HL-60 (cell line): ENCODE measurements at regions not wholly inside any gene's neighbourhood (a gene's known extent, or its start where the extent isn't known, plus 50 kb on each side); places are given as distances from the start of the nearest gene placed in this dataset.

Experiments used
- TF ChIP-seq, protein P1 (sequence below): IDR thresholded peaks from one replicate; pipeline ENCODE4 v1.5.1; 2011; ENCODE audit warnings: low read length, control low read depth, inconsistent platforms; ENCODE audit not compliant: insufficient read depth
- TF ChIP-seq, protein P2 (sequence below): IDR thresholded peaks from 2 replicates; pipeline ENCODE4 v1.6.1; 2012; ENCODE audit warnings: low read depth; ENCODE audit not compliant: insufficient replicate concordance

DNA sequence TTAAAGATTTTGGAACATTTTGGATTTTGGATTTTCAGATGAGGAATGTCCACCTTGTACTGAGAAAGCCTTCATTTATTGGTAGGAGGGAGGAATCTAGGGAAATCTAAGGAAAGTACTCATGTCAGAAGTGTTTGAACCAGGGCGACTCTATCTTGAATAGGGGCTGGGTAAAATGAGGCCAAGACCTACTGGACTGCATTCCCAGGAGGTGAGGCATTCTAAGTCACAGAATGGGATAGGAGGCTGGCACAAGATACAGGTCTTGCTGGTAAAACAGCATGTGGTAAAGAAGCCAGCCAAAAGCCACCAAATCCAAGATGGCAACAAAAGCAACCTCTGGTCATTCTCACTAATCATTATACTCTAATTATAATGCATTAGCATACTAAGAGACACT, 118.9 kb downstream of the MXRA5 start:
- TF ChIP-seq, protein P1, sequence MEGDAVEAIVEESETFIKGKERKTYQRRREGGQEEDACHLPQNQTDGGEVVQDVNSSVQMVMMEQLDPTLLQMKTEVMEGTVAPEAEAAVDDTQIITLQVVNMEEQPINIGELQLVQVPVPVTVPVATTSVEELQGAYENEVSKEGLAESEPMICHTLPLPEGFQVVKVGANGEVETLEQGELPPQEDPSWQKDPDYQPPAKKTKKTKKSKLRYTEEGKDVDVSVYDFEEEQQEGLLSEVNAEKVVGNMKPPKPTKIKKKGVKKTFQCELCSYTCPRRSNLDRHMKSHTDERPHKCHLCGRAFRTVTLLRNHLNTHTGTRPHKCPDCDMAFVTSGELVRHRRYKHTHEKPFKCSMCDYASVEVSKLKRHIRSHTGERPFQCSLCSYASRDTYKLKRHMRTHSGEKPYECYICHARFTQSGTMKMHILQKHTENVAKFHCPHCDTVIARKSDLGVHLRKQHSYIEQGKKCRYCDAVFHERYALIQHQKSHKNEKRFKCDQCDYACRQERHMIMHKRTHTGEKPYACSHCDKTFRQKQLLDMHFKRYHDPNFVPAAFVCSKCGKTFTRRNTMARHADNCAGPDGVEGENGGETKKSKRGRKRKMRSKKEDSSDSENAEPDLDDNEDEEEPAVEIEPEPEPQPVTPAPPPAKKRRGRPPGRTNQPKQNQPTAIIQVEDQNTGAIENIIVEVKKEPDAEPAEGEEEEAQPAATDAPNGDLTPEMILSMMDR: no peak
- TF ChIP-seq, protein P2, sequence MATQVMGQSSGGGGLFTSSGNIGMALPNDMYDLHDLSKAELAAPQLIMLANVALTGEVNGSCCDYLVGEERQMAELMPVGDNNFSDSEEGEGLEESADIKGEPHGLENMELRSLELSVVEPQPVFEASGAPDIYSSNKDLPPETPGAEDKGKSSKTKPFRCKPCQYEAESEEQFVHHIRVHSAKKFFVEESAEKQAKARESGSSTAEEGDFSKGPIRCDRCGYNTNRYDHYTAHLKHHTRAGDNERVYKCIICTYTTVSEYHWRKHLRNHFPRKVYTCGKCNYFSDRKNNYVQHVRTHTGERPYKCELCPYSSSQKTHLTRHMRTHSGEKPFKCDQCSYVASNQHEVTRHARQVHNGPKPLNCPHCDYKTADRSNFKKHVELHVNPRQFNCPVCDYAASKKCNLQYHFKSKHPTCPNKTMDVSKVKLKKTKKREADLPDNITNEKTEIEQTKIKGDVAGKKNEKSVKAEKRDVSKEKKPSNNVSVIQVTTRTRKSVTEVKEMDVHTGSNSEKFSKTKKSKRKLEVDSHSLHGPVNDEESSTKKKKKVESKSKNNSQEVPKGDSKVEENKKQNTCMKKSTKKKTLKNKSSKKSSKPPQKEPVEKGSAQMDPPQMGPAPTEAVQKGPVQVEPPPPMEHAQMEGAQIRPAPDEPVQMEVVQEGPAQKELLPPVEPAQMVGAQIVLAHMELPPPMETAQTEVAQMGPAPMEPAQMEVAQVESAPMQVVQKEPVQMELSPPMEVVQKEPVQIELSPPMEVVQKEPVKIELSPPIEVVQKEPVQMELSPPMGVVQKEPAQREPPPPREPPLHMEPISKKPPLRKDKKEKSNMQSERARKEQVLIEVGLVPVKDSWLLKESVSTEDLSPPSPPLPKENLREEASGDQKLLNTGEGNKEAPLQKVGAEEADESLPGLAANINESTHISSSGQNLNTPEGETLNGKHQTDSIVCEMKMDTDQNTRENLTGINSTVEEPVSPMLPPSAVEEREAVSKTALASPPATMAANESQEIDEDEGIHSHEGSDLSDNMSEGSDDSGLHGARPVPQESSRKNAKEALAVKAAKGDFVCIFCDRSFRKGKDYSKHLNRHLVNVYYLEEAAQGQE: no peak
